ENCODE measurements at regions not wholly inside any gene's neighbourhood (a gene's known extent, or its start where the extent isn't known, plus 50 kb on each side); places are given as distances from the start of the nearest gene placed in this dataset.

- no peak for DNase-seq
Observed at GRCh38 chr4:128524311-128524710, 236.7 kb upstream of the PGRMC2 start.

GRCh38 chr4:128521648-128522111 lies 234.1 kb upstream of the PGRMC2 start:
- DNase-seq, result no peak

GRCh38 chr4:128521156-128521555 lies 233.5 kb upstream of the PGRMC2 start:
- no peak for DNase-seq

GRCh38 chr4:128519163-128519830 lies 231.7 kb upstream of the PGRMC2 start:
- no peak for DNase-seq

GRCh38 chr4:128517739-128518510 lies 230.3 kb upstream of the PGRMC2 start:
- DNase-seq, result no peak

- DNase-seq, result peak; percentile 38
Observed at GRCh38 chr4:128517096-128517738, 229.6 kb upstream of the PGRMC2 start.

- DNase-seq, result peak; percentile 76
Observed at GRCh38 chr4:128516301-128516969, 228.8 kb upstream of the PGRMC2 start.

GRCh38 chr4:128513664-128514484 lies 226.3 kb upstream of the PGRMC2 start:
- DNase-seq, result no peak

- DNase-seq, result no peak
Observed at GRCh38 chr4:128512767-128513322, 225.2 kb upstream of the PGRMC2 start.

- DNase-seq, result no peak
Observed at GRCh38 chr4:128512161-128512560, 224.5 kb upstream of the PGRMC2 start.

- DNase-seq, result no peak
Observed at GRCh38 chr4:128510850-128511249, 223.2 kb upstream of the PGRMC2 start.

GRCh38 chr4:128502818-128503527 lies 215.4 kb upstream of the PGRMC2 start:
- no peak for DNase-seq

GRCh38 chr4:128501239-128501638 lies 213.6 kb upstream of the PGRMC2 start:
- no peak for DNase-seq

- peak; percentile 67 for DNase-seq
Observed at GRCh38 chr4:128488055-128488705, 200.6 kb upstream of the PGRMC2 start.

- no peak for DNase-seq
Observed at GRCh38 chr4:128484896-128485295, 197.3 kb upstream of the PGRMC2 start.

GRCh38 chr4:128483816-128484215 lies 196.2 kb upstream of the PGRMC2 start:
- no peak for DNase-seq

GRCh38 chr4:128483041-128483440 lies 195.4 kb upstream of the PGRMC2 start:
- DNase-seq, result no peak

- DNase-seq, result no peak
Observed at GRCh38 chr4:128481752-128482480, 194.3 kb upstream of the PGRMC2 start.

- DNase-seq, result no peak
Observed at GRCh38 chr4:128480945-128481344, 193.3 kb upstream of the PGRMC2 start.

GRCh38 chr4:128477540-128477939 lies 189.9 kb upstream of the PGRMC2 start:
- DNase-seq, result peak; percentile 8

Data from DMS79 treated with DMSO at 0.1 percent for 48 hours (cell line).